IMR-90 (cell line): ENCODE measurements at regions not wholly inside any gene's neighbourhood (a gene's known extent, or its start where the extent isn't known, plus 50 kb on each side); places are given as distances from the start of the nearest gene placed in this dataset.

Source experiments
- ATAC-seq: fragments of 200-7000 bp; cut with Tn5 transposase; 2 replicates; pipeline ENCODE4 v1.9.1; 2020; ENCODE audit warnings: low read depth, mild to moderate bottlenecking, moderate library complexity
- BruUV-seq: library from RNA; stranded (reverse); fragments of 400-500 nt; replicated peaks from 2 replicates; lab custom pipeline; 2021; lab: Mats Ljungman, UMichigan
- CTCF ChIA-PET: fragments of 300-600 bp; formaldehyde crosslinking; extraction: SDS; loops from one replicate; lab custom pipeline; 2021; ENCODE audit warnings: antibody characterized with exemption; lab: Yijun Ruan, JAX
- POLR2A ChIA-PET: fragments of 300-600 bp; sonication (Branson Sonifier 250); formaldehyde crosslinking; loops from one replicate; lab custom pipeline; 2022; ENCODE audit warnings: antibody characterized with exemption; ENCODE audit not compliant: unreplicated experiment; lab: Charles Lee
- DNase-seq: peaks from one replicate; pipeline ENCODE4 v3.0.0; 2013
- H2AFZ ChIP-seq: replicated peaks from 2 replicates; pipeline ENCODE3; 2013; ENCODE audit warnings: low read length, mild to moderate bottlenecking; ENCODE audit not compliant: poor library complexity
- H2AK5ac ChIP-seq: 2 replicates; pipeline ENCODE4 v1.6.1; 2013; ENCODE audit warnings: low read depth, low read length, inconsistent platforms
- H2AK9ac ChIP-seq: replicated peaks from 2 replicates; pipeline ENCODE3; 2013; ENCODE audit warnings: mild to moderate bottlenecking, low read depth, low read length, moderate library complexity; ENCODE audit not compliant: poor library complexity
- H2BK120ac ChIP-seq: 2 replicates; pipeline ENCODE4 v1.6.1; 2013; ENCODE audit warnings: low read depth, low read length, inconsistent platforms
- H2BK15ac ChIP-seq: 3 replicates; pipeline ENCODE4 v1.6.1; 2013; ENCODE audit warnings: low read depth, low read length, inconsistent platforms
- H2BK20ac ChIP-seq: 2 replicates; pipeline ENCODE4 v1.6.1; 2013; ENCODE audit warnings: low read depth, mild to moderate bottlenecking, inconsistent platforms, low read length, moderate library complexity
- H2BK5ac ChIP-seq: 2 replicates; pipeline ENCODE4 v1.6.1; 2013; ENCODE audit warnings: mild to moderate bottlenecking, low read depth, low read length, inconsistent platforms; ENCODE audit not compliant: poor library complexity, severe bottlenecking
- H3K14ac ChIP-seq: replicated peaks from 2 replicates; pipeline ENCODE4 v1.6.1; 2013; ENCODE audit warnings: low read depth, low read length, inconsistent platforms
- H3K18ac ChIP-seq: 2 replicates; pipeline ENCODE4 v1.6.1; 2013; ENCODE audit warnings: low read depth, low read length, control low read depth
- H3K23ac ChIP-seq: 2 replicates; pipeline ENCODE4 v1.6.1; 2013; ENCODE audit warnings: low read depth, low read length, inconsistent platforms
- H3K27ac ChIP-seq: 2 replicates; pipeline ENCODE4 v1.5.1; 2013; ENCODE audit warnings: mild to moderate bottlenecking, control low read depth, low read length; ENCODE audit not compliant: insufficient read depth
- H3K27me3 ChIP-seq: 2 replicates; pipeline ENCODE4 v1.6.1; 2013; ENCODE audit warnings: low read length; ENCODE audit not compliant: control insufficient read depth, insufficient read depth
- H3K36me3 ChIP-seq: 2 replicates; pipeline ENCODE4 v1.6.1; 2013; ENCODE audit warnings: low read length, mixed read lengths; ENCODE audit not compliant: control insufficient read depth, insufficient read depth
- H3K4ac ChIP-seq: 2 replicates; pipeline ENCODE4 v1.6.1; 2013; ENCODE audit warnings: low read depth, low read length, inconsistent platforms
- H3K4me1 ChIP-seq: 2 replicates; pipeline ENCODE4 v1.6.1; 2013; ENCODE audit warnings: low read length, mixed read lengths; ENCODE audit not compliant: control insufficient read depth, insufficient read depth
- H3K4me2 ChIP-seq: 2 replicates; pipeline ENCODE4 v1.6.1; 2013; ENCODE audit warnings: low read depth, mild to moderate bottlenecking, control low read depth, low read length, moderate library complexity
- H3K4me3 ChIP-seq: 2 replicates; pipeline ENCODE4 v1.5.1; 2013; ENCODE audit warnings: low read depth, mild to moderate bottlenecking, control low read depth, low read length, moderate library complexity; ENCODE audit not compliant: insufficient read depth
- H3K56ac ChIP-seq: 2 replicates; pipeline ENCODE4 v1.6.1; 2013; ENCODE audit warnings: low read length, inconsistent platforms; ENCODE audit not compliant: insufficient read depth; ENCODE audit errors: extremely low read depth
- H3K79me1 ChIP-seq, 2 experiments: 2 replicates each; pipeline ENCODE4 v1.6.1; 2013; ENCODE audit warnings: low read length in 2 of 2, inconsistent platforms in 1 of 2, low read depth in 1 of 2
- H3K9ac ChIP-seq: 2 replicates; pipeline ENCODE4 v1.6.1; 2013; ENCODE audit warnings: low read depth, low read length, control low read depth
- H3K9me1 ChIP-seq: 2 replicates; pipeline ENCODE4 v1.6.1; 2013; ENCODE audit warnings: low read length, inconsistent platforms; ENCODE audit not compliant: insufficient read depth
- H3K9me3 ChIP-seq: 2 replicates; pipeline ENCODE4 v1.6.1; 2013; ENCODE audit warnings: low read length; ENCODE audit not compliant: control insufficient read depth, insufficient read depth
- H4K20me1 ChIP-seq: 2 replicates; pipeline ENCODE4 v1.6.1; 2013; ENCODE audit warnings: low read length, inconsistent platforms; ENCODE audit not compliant: insufficient read depth
- H4K5ac ChIP-seq: 2 replicates; pipeline ENCODE4 v1.6.1; 2013; ENCODE audit warnings: mild to moderate bottlenecking, low read depth, low read length, control low read depth
- H4K8ac ChIP-seq, 2 experiments: 2 replicates each; pipeline ENCODE4 v1.6.1; 2013; ENCODE audit warnings: low read depth in 2 of 2, low read length in 2 of 2, control low read depth in 1 of 2, inconsistent platforms in 1 of 2
- H4K91ac ChIP-seq: 2 replicates; pipeline ENCODE4 v1.6.1; 2013; ENCODE audit warnings: low read depth, low read length, inconsistent platforms; ENCODE audit not compliant: insufficient read depth
- BHLHE40 ChIP-seq: fragments of 150-350 bp; IDR thresholded peaks from 2 replicates; pipeline ENCODE4 v1.6.1; 2016; ENCODE audit warnings: mild to moderate bottlenecking, low read depth, low read length
- CEBPB ChIP-seq: IDR thresholded peaks from 2 replicates; pipeline ENCODE4 v1.6.1; 2012; ENCODE audit warnings: low read depth, low read length, improper control_type of control experiment
- CHD1 ChIP-seq: IDR thresholded peaks from 2 replicates; pipeline ENCODE4 v1.6.1; 2012; ENCODE audit warnings: low read depth, low read length, improper control_type of control experiment
- FOS ChIP-seq: fragments of 150-350 bp; IDR thresholded peaks from 2 replicates; pipeline ENCODE4 v1.6.1; 2016; ENCODE audit warnings: low read depth, low read length
- MAFK ChIP-seq: IDR thresholded peaks from 2 replicates; pipeline ENCODE4 v1.6.1; 2012; ENCODE audit warnings: low read depth, low read length, improper control_type of control experiment
- MAZ ChIP-seq: IDR thresholded peaks from 2 replicates; pipeline ENCODE4 v1.6.1; 2012; ENCODE audit warnings: low read depth, mild to moderate bottlenecking, low read length, improper control_type of control experiment, moderate library complexity, borderline replicate concordance
- MXI1 ChIP-seq: IDR thresholded peaks from 2 replicates; pipeline ENCODE4 v1.6.1; 2012; ENCODE audit warnings: low read depth, mild to moderate bottlenecking, low read length, moderate library complexity, borderline replicate concordance
- NFE2L2 ChIP-seq: fragments of 150-350 bp; IDR thresholded peaks from 2 replicates; pipeline ENCODE4 v1.6.1; 2016; ENCODE audit warnings: low read depth, mild to moderate bottlenecking, low read length
- POLR2A ChIP-seq: IDR thresholded peaks from 2 replicates; pipeline ENCODE4 v1.6.1; 2012; ENCODE audit warnings: mild to moderate bottlenecking, low read depth, low read length
- RAD21 ChIP-seq: IDR thresholded peaks from 2 replicates; pipeline ENCODE4 v1.6.1; 2012; ENCODE audit warnings: low read length, improper control_type of control experiment
- RCOR1 ChIP-seq: IDR thresholded peaks from 2 replicates; pipeline ENCODE4 v1.6.1; 2012; ENCODE audit warnings: mild to moderate bottlenecking, low read length, improper control_type of control experiment; ENCODE audit not compliant: insufficient replicate concordance
- RFX5 ChIP-seq: IDR thresholded peaks from 2 replicates; pipeline ENCODE4 v1.8.0; 2012; ENCODE audit warnings: low read depth, mild to moderate bottlenecking, low read length, moderate library complexity
- SMC3 ChIP-seq: fragments of 150-350 bp; IDR thresholded peaks from 2 replicates; pipeline ENCODE4 v1.6.1; 2016; ENCODE audit warnings: low read depth, mild to moderate bottlenecking, antibody characterized with exemption, low read length, moderate library complexity
- WGBS, 2 experiments: methylation state at CpG; one replicate each; pipeline versions ENCODE4 v1.1.5 to v1.1.7; 2013; ENCODE audit warnings: missing lambda C conversion rate in 2 of 2; ENCODE audit not compliant: insufficient read length in 1 of 2; ENCODE audit errors: extremely low coverage in 2 of 2; 5-methylcytosine and 5-hydroxymethylcytosine counted together
- dilution Hi-C: fragments of 300-500 bp; cut with HindIII; formaldehyde crosslinking; loops from one replicate; pipeline ENCODE4 v1.14.3; 2018; ENCODE audit warnings: low sequenced_read_pairs; ENCODE audit not compliant: unreplicated experiment
- in situ Hi-C: fragments of 300-500 bp; cut with MboI; formaldehyde crosslinking; loops from 3 replicates; pipeline ENCODE4 v1.14.3; 2019; ENCODE audit warnings: low sequenced_read_pairs, inconsistent platforms, mixed read lengths
- intact Hi-C: fragments of 100-400 bp; cut with micrococcal nuclease; formaldehyde crosslinking; loops from 2 replicates; pipeline ENCODE4 v1.10.0; 2022
- TF ChIP-seq, protein P1 (sequence below): fragments of 150-350 bp; IDR thresholded peaks from 2 replicates; pipeline ENCODE4 v1.6.1; 2016; ENCODE audit warnings: low read depth, mild to moderate bottlenecking, low read length, moderate library complexity, borderline replicate concordance
- TF ChIP-seq, protein P2 (sequence below): fragments of 150-350 bp; IDR thresholded peaks from 2 replicates; pipeline ENCODE4 v1.6.1; 2017; ENCODE audit warnings: mild to moderate bottlenecking, antibody characterized with exemption, low read length, low read depth
- TF ChIP-seq, protein P3 (sequence below): conservative IDR thresholded peaks from 2 replicates; pipeline ENCODE4 v1.5.1; 2012; ENCODE audit warnings: mild to moderate bottlenecking, low read depth, low read length, improper control_type of control experiment

DNA sequence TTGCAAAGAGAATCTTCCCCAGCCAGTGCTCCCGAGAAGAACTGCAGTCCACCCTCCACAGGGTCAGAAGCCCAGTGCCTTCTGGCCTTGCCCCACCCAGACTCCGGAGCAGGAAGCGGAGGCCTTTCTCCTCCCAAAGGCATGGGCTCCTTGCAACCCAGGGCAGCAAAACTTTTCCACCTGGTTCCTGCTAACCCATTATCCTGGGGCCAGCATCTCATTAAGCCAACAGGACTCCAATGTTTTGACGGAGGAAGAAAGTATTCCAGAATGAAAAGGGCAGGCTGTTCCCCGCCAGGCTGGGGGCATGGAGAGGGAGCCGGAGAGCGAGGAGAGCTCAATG is 88.1 kb downstream of the RTL6 start:
- TF ChIP-seq POLR2A (no peak), MAZ (no peak), CEBPB (no peak), MAFK (no peak), NFE2L2 (no peak), RCOR1 (no peak), RAD21 (no peak), MXI1 (no peak), FOS (no peak), CHD1 (no peak), BHLHE40 (no peak), RFX5 (no peak), SMC3 (no peak)
- TF ChIP-seq, protein P1, sequence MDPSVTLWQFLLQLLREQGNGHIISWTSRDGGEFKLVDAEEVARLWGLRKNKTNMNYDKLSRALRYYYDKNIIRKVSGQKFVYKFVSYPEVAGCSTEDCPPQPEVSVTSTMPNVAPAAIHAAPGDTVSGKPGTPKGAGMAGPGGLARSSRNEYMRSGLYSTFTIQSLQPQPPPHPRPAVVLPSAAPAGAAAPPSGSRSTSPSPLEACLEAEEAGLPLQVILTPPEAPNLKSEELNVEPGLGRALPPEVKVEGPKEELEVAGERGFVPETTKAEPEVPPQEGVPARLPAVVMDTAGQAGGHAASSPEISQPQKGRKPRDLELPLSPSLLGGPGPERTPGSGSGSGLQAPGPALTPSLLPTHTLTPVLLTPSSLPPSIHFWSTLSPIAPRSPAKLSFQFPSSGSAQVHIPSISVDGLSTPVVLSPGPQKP, result no peak
- TF ChIP-seq, protein P2, sequence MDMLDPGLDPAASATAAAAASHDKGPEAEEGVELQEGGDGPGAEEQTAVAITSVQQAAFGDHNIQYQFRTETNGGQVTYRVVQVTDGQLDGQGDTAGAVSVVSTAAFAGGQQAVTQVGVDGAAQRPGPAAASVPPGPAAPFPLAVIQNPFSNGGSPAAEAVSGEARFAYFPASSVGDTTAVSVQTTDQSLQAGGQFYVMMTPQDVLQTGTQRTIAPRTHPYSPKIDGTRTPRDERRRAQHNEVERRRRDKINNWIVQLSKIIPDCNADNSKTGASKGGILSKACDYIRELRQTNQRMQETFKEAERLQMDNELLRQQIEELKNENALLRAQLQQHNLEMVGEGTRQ, result no peak
- TF ChIP-seq, protein P3, sequence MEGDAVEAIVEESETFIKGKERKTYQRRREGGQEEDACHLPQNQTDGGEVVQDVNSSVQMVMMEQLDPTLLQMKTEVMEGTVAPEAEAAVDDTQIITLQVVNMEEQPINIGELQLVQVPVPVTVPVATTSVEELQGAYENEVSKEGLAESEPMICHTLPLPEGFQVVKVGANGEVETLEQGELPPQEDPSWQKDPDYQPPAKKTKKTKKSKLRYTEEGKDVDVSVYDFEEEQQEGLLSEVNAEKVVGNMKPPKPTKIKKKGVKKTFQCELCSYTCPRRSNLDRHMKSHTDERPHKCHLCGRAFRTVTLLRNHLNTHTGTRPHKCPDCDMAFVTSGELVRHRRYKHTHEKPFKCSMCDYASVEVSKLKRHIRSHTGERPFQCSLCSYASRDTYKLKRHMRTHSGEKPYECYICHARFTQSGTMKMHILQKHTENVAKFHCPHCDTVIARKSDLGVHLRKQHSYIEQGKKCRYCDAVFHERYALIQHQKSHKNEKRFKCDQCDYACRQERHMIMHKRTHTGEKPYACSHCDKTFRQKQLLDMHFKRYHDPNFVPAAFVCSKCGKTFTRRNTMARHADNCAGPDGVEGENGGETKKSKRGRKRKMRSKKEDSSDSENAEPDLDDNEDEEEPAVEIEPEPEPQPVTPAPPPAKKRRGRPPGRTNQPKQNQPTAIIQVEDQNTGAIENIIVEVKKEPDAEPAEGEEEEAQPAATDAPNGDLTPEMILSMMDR, result no peak
- no peak overlapping the region for H3K9ac ChIP-seq
- no peak overlapping the region for H2BK20ac ChIP-seq
- H3K27ac ChIP-seq, result no peak overlapping the region
- no peak overlapping the region for H3K14ac ChIP-seq
- no peaks in the 10 kb centered on the region for H3K36me3 ChIP-seq
- ChIA-PET POLR2A (no interaction called here), CTCF (no interaction called here)
- H4K91ac ChIP-seq, result no peak overlapping the region
- intact Hi-C loops (no loop called here), in situ Hi-C loops (no loop called here), dilution Hi-C loops (no loop called here)
- H3K9me1 ChIP-seq, result no peaks in the 10 kb centered on the region
- no peak overlapping the region for H3K23ac ChIP-seq
- H2AFZ ChIP-seq, result no peak overlapping the region
- no CpG with 5 or more reads among the region's 7 CpGs for WGBS, 2 experiments
- H3K18ac ChIP-seq, result no peak overlapping the region
- DNase-seq (no peak), ATAC-seq (no peak)
- no TSS peak for BruUV-seq
- H2AK5ac ChIP-seq, result no peak overlapping the region
- H3K4me1 ChIP-seq, result no peaks in the 10 kb centered on the region
- no peaks in the 10 kb centered on the region for H4K20me1 ChIP-seq
- H4K5ac ChIP-seq, result no peak overlapping the region
- H2BK120ac ChIP-seq, result no peak overlapping the region
- H3K27me3 ChIP-seq, result peaks cover 5% of the 10 kb centered on the region; the same call in 1 of the 2 replicates
- H2AK9ac ChIP-seq, result no peak overlapping the region
- no peak overlapping the region for H2BK5ac ChIP-seq
- H3K4ac ChIP-seq, result no peak overlapping the region
- H3K4me2 ChIP-seq, result no peak overlapping the region
- H4K8ac ChIP-seq, result no peak overlapping the region
- no peaks in the 10 kb centered on the region for H3K9me3 ChIP-seq
- no peaks in the 10 kb centered on the region for H3K79me1 ChIP-seq
- H3K4me3 ChIP-seq, result no peak overlapping the region
- H3K56ac ChIP-seq, result no peak overlapping the region
- no peak overlapping the region for H2BK15ac ChIP-seq
